OCI-LY7 (cell line): ENCODE measurements at regions not wholly inside any gene's neighbourhood (a gene's known extent, or its start where the extent isn't known, plus 50 kb on each side); places are given as distances from the start of the nearest gene placed in this dataset.

ENCODE experiments used
- BruUV-seq: library from RNA; stranded (reverse); fragments of 400-500 nt; replicated peaks from 2 replicates; lab custom pipeline; 2021; lab: Mats Ljungman, UMichigan
- CTCF ChIA-PET: fragments of 300-600 bp; sonication (Branson Sonifier 250); formaldehyde crosslinking; loops from one replicate; lab custom pipeline; 2022; ENCODE audit warnings: antibody characterized with exemption; ENCODE audit not compliant: unreplicated experiment; lab: Charles Lee
- POLR2A ChIA-PET: fragments of 300-600 bp; sonication (Branson Sonifier 250); formaldehyde crosslinking; loops from one replicate; lab custom pipeline; 2022; ENCODE audit warnings: antibody characterized with exemption; lab: Charles Lee
- DNase-seq: peaks from one replicate; pipeline ENCODE4 v3.0.0-alpha.2; 2015; ENCODE audit warnings: low spot score
- H2AFZ ChIP-seq: fragments of 200-600 bp; sonication (generic), shearing (Covaris generic); 2 replicates; pipeline ENCODE4 v1.6.1; 2014; ENCODE audit warnings: mild to moderate bottlenecking, antibody characterized with exemption, low read length, moderate library complexity
- H3K27ac ChIP-seq: fragments of 200-600 bp; sonication (generic); 2 replicates; pipeline ENCODE4 v1.5.1; 2014; ENCODE audit warnings: mixed run types, low read depth, mild to moderate bottlenecking, moderate library complexity, low read length, inconsistent platforms; ENCODE audit not compliant: poor library complexity, severe bottlenecking
- H3K36me3 ChIP-seq: fragments of 200-600 bp; sonication (generic); 2 replicates; pipeline ENCODE4 v1.6.1; 2014; ENCODE audit warnings: mild to moderate bottlenecking, antibody characterized with exemption, low read length, moderate library complexity, mixed read lengths; ENCODE audit not compliant: insufficient read depth
- H3K4me1 ChIP-seq: fragments of 200-600 bp; sonication (generic); 2 replicates; pipeline ENCODE4 v1.5.1; 2014; ENCODE audit warnings: mild to moderate bottlenecking, low read length; ENCODE audit not compliant: insufficient read depth, poor library complexity, severe bottlenecking
- H3K4me2 ChIP-seq: fragments of 200-600 bp; sonication (generic); 2 replicates; pipeline ENCODE4 v1.6.1; 2014; ENCODE audit warnings: mild to moderate bottlenecking, low read length
- H3K4me3 ChIP-seq: fragments of 200-600 bp; sonication (generic); 2 replicates; pipeline ENCODE4 v1.5.1; 2014; ENCODE audit warnings: mild to moderate bottlenecking, low read depth, low read length; ENCODE audit not compliant: poor library complexity, severe bottlenecking
- H3K79me2 ChIP-seq: fragments of 200-600 bp; sonication (generic); 2 replicates; pipeline ENCODE4 v1.6.1; 2016; ENCODE audit warnings: low read depth, mild to moderate bottlenecking, low read length, moderate library complexity, mixed read lengths; ENCODE audit not compliant: insufficient read depth
- H3K9me2 ChIP-seq: fragments of 200-600 bp; sonication (generic); 2 replicates; pipeline ENCODE4 v1.6.1; 2016; ENCODE audit warnings: mild to moderate bottlenecking, low read length, mixed read lengths; ENCODE audit not compliant: insufficient read depth
- H3K9me3 ChIP-seq: fragments of 200-600 bp; sonication (generic); 2 replicates; pipeline ENCODE4 v1.6.1; 2014; ENCODE audit warnings: mild to moderate bottlenecking, mixed run types, low read length, mixed read lengths
- H4K20me1 ChIP-seq: fragments of 200-600 bp; sonication (generic); 2 replicates; pipeline ENCODE4 v1.6.1; 2014; ENCODE audit warnings: mild to moderate bottlenecking, antibody characterized with exemption, low read length, moderate library complexity, mixed read lengths; ENCODE audit not compliant: insufficient read depth
- EZH2phosphoT487 ChIP-seq: fragments of 200-600 bp; sonication (generic); IDR thresholded peaks from 2 replicates; pipeline ENCODE4 v1.6.1; 2018; ENCODE audit warnings: low read depth, borderline replicate concordance, mild to moderate bottlenecking, mixed run types, antibody characterized with exemption, low read length, moderate library complexity, mixed read lengths
- intact Hi-C: fragments of 100-400 bp; cut with micrococcal nuclease; formaldehyde crosslinking; loops from one replicate; pipeline ENCODE4 v1.10.0; 2022; ENCODE audit not compliant: unreplicated experiment
- TF ChIP-seq, protein P1 (sequence below): fragments of 200-600 bp; sonication (generic); conservative IDR thresholded peaks from 2 replicates; pipeline ENCODE4 v1.5.1; 2014; ENCODE audit warnings: mild to moderate bottlenecking, antibody characterized with exemption, low read length, moderate library complexity, mixed read lengths

DNA sequence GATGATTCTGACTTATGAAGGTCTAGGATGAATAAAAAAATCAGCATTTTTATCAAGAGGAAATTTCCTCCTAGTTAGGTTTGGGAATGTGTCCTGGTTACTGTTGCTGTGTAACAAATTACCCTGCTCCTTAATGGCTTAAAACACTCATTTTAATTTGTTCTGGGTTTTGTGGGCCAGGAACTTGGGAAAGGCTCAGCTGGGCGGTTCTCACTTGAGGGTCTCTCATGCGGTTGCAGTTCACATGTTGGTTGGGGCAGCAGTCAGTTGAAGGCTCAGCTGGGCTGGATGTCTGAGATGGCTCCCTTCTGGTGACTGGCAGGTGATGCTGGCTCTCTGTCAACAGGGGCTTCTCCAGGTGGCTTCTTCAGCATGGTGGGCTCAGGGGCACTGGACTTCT lies 214.6 kb downstream of the RBM19 start:
- no TSS peak for BruUV-seq
- no peaks in the 10 kb centered on the region for H3K9me3 ChIP-seq
- TF ChIP-seq, protein P1, sequence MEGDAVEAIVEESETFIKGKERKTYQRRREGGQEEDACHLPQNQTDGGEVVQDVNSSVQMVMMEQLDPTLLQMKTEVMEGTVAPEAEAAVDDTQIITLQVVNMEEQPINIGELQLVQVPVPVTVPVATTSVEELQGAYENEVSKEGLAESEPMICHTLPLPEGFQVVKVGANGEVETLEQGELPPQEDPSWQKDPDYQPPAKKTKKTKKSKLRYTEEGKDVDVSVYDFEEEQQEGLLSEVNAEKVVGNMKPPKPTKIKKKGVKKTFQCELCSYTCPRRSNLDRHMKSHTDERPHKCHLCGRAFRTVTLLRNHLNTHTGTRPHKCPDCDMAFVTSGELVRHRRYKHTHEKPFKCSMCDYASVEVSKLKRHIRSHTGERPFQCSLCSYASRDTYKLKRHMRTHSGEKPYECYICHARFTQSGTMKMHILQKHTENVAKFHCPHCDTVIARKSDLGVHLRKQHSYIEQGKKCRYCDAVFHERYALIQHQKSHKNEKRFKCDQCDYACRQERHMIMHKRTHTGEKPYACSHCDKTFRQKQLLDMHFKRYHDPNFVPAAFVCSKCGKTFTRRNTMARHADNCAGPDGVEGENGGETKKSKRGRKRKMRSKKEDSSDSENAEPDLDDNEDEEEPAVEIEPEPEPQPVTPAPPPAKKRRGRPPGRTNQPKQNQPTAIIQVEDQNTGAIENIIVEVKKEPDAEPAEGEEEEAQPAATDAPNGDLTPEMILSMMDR = no peak
- no peak for TF ChIP-seq EZH2phosphoT487
- H4K20me1 ChIP-seq = no peaks in the 10 kb centered on the region
- no peak for DNase-seq
- H3K27ac ChIP-seq = no peak overlapping the region
- H3K79me2 ChIP-seq = no peaks in the 10 kb centered on the region
- H3K4me2 ChIP-seq = no peak overlapping the region
- H3K36me3 ChIP-seq = no peaks in the 10 kb centered on the region
- no peak overlapping the region for H2AFZ ChIP-seq
- intact Hi-C loops = no loop called here
- no peaks in the 10 kb centered on the region for H3K9me2 ChIP-seq
- H3K4me3 ChIP-seq = no peak overlapping the region
- CTCF ChIA-PET = no interaction called here
- H3K4me1 ChIP-seq = no peaks in the 10 kb centered on the region
- POLR2A ChIA-PET = no interaction called here

DNA sequence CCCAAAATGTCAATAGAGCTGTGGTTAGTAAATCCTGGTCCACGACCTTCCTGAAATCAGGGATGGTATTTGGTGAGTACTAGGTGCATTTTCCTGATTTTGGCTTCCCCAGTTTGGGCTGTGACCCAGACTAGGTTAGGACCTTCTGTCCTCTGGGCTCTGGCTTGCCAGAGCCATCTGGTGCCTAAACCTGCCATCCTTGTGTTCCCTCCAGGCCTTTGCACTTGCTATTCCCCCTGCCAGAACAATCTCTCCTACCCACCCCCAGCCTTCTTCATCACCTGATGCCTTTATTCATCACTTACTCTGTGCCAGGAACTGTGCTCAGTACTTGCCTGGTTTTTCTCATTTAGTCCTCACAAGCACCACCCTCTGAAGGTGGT lies 216.7 kb downstream of the RBM19 start:
- no peak overlapping the region for H3K4me2 ChIP-seq
- H3K36me3 ChIP-seq = no peaks in the 10 kb centered on the region
- no peak for TF ChIP-seq EZH2phosphoT487
- TF ChIP-seq, protein P1 = no peak
- no peaks in the 10 kb centered on the region for H3K9me2 ChIP-seq
- no peaks in the 10 kb centered on the region for H3K9me3 ChIP-seq
- no peak overlapping the region for H3K4me3 ChIP-seq
- ChIA-PET CTCF (no interaction called here), POLR2A (no interaction called here)
- H3K4me1 ChIP-seq = no peaks in the 10 kb centered on the region
- intact Hi-C loops = no loop called here
- no TSS peak for BruUV-seq
- no peak overlapping the region for H3K27ac ChIP-seq
- DNase-seq = no peak
- H2AFZ ChIP-seq = no peak overlapping the region
- H3K79me2 ChIP-seq = no peaks in the 10 kb centered on the region
- no peaks in the 10 kb centered on the region for H4K20me1 ChIP-seq

- Histone ChIP-seq H2AFZ (no peak overlapping the region), H3K4me2 (no peak overlapping the region), H3K9me2 (no peaks in the 10 kb centered on the region), H3K4me1 (no peaks in the 10 kb centered on the region), H3K27ac (no peak overlapping the region), H3K4me3 (no peak overlapping the region), H4K20me1 (no peaks in the 10 kb centered on the region), H3K9me3 (no peaks in the 10 kb centered on the region), H3K36me3 (no peaks in the 10 kb centered on the region), H3K79me2 (no peaks in the 10 kb centered on the region)
- no TSS peak for BruUV-seq
- CTCF ChIA-PET = no interaction called here
- POLR2A ChIA-PET = no interaction called here
- no peak for DNase-seq
- intact Hi-C loops = no loop called here
- TF ChIP-seq EZH2phosphoT487 = no peak
- TF ChIP-seq, protein P1 = no peak
Observed at GRCh38 chr12:113748707-113749432, 217.3 kb downstream of the RBM19 start.
